Breast epithelium (tissue), 3 donors: ENCODE measurements at regions not wholly inside any gene's neighbourhood (a gene's known extent, or its start where the extent isn't known, plus 50 kb on each side); places are given as distances from the start of the nearest gene placed in this dataset.

Experiments used
- CTCF ChIP-seq, 3 donors: fragments of 450-650 bp; IDR thresholded peaks; one replicate each; pipeline ENCODE4 v1.5.1; 2016 to 2017; ENCODE audit warnings: antibody characterized with exemption in 3 of 3, mild to moderate bottlenecking in 3 of 3, moderate library complexity in 3 of 3
- POLR2A ChIP-seq: fragments of 450-650 bp; IDR thresholded peaks from one replicate; pipeline ENCODE4 v1.6.1; 2016; ENCODE audit warnings: antibody characterized with exemption, mild to moderate bottlenecking, moderate library complexity

- no peak for TF ChIP-seq POLR2A
- TF ChIP-seq CTCF (IDR thresholded peaks at IDR 0.05), result no peak
Measured at GRCh38 chr7:88480271-88480670, 173.6 kb upstream of the STEAP4 start.
